Keratinocyte (primary cell): ENCODE measurements at regions not wholly inside any gene's neighbourhood (a gene's known extent, or its start where the extent isn't known, plus 50 kb on each side); places are given as distances from the start of the nearest gene placed in this dataset.

ENCODE experiments used
- DNase-seq: peaks from one replicate; pipeline ENCODE4 v3.0.0-alpha.2; 2011; ENCODE audit warnings: low read depth, missing footprints, low spot score
- FAIRE-seq: peaks from 2 replicates; lab custom pipeline; 2011; peaks lifted over from hg19 to GRCh38; lab: Jason Lieb, UNC
- H2AFZ ChIP-seq: 2 replicates; pipeline ENCODE4 v1.6.0; 2012; ENCODE audit warnings: low read length, control low read depth, inconsistent platforms; ENCODE audit not compliant: control insufficient read depth
- H3K27ac ChIP-seq: 2 replicates; pipeline ENCODE4 v1.5.1; 2011; ENCODE audit warnings: low read length; ENCODE audit not compliant: control insufficient read depth, insufficient read depth
- H3K27me3 ChIP-seq: 3 replicates; pipeline ENCODE4 v1.6.0; 2011; ENCODE audit warnings: low read length; ENCODE audit not compliant: control insufficient read depth, insufficient read depth; ENCODE audit errors: extremely low read depth
- H3K36me3 ChIP-seq, 2 experiments: 2 replicates in 1 of 2; 3 replicates in 1 of 2; pipeline ENCODE4 v1.5.1; 2011; ENCODE audit warnings: low read length in 2 of 2, mild to moderate bottlenecking in 1 of 2; ENCODE audit not compliant: control insufficient read depth in 2 of 2, insufficient read depth in 2 of 2; ENCODE audit errors: extremely low read depth in 1 of 2
- H3K4me1 ChIP-seq: 3 replicates; pipeline ENCODE4 v1.5.1; 2011; ENCODE audit warnings: low read length; ENCODE audit not compliant: control insufficient read depth, insufficient read depth; ENCODE audit errors: extremely low read depth
- H3K4me2 ChIP-seq: 3 replicates; pipeline ENCODE4 v1.6.0; 2011; ENCODE audit warnings: low read depth, low read length; ENCODE audit not compliant: control insufficient read depth, insufficient read depth; ENCODE audit errors: extremely low read depth
- H3K4me3 ChIP-seq, 3 experiments: fragments of 200-600 bp in 1 of 3; sonication (generic) in 1 of 3; 2 replicates in 2 of 3; 3 replicates in 1 of 3; pipeline ENCODE4 v1.5.1; 2011 to 2016; ENCODE audit warnings: low read length in 3 of 3, mild to moderate bottlenecking in 3 of 3, control low read depth in 2 of 3, inconsistent platforms in 1 of 3, low read depth in 1 of 3, mixed read lengths in 1 of 3, mixed run types in 1 of 3, moderate library complexity in 1 of 3; ENCODE audit not compliant: control insufficient read depth in 2 of 3, insufficient read depth in 2 of 3; ENCODE audit errors: extremely low read depth in 1 of 3
- H3K79me2 ChIP-seq: 2 replicates; pipeline ENCODE4 v1.6.0; 2012; ENCODE audit warnings: low read length; ENCODE audit not compliant: control insufficient read depth, insufficient read depth
- H3K9ac ChIP-seq: 3 replicates; pipeline ENCODE4 v1.6.0; 2011; ENCODE audit warnings: low read length; ENCODE audit not compliant: control insufficient read depth, insufficient read depth; ENCODE audit errors: extremely low read depth
- H3K9me1 ChIP-seq: 3 replicates; pipeline ENCODE4 v1.6.0; 2011; ENCODE audit warnings: low read length; ENCODE audit not compliant: control insufficient read depth, insufficient read depth; ENCODE audit errors: extremely low read depth
- H3K9me3 ChIP-seq: 2 replicates; pipeline ENCODE4 v1.5.1; 2012; ENCODE audit warnings: low read depth, low read length; ENCODE audit not compliant: control insufficient read depth
- H4K20me1 ChIP-seq: 3 replicates; pipeline ENCODE4 v1.6.0; 2011; ENCODE audit warnings: low read length; ENCODE audit not compliant: control insufficient read depth, insufficient read depth; ENCODE audit errors: extremely low read depth
- EZH2 ChIP-seq: IDR thresholded peaks from one replicate; pipeline ENCODE4 v1.6.1; 2012; ENCODE audit warnings: inconsistent platforms, mild to moderate bottlenecking, low read length, moderate library complexity
- dilution Hi-C: fragments of 300-500 bp; cut with MboI; formaldehyde crosslinking; loops from one replicate; pipeline ENCODE4 v1.7.0; 2020; ENCODE audit warnings: low sequenced_read_pairs; ENCODE audit not compliant: extremely low pct_ligation_motif_present
- TF ChIP-seq, protein P1 (sequence below), 3 experiments: IDR thresholded peaks in 1 of 3; conservative IDR thresholded peaks in 1 of 3; optimal IDR thresholded peaks in 1 of 3; 2 replicates in 2 of 3; 3 replicates in 1 of 3; pipeline versions ENCODE3 to v1.5.1; 2011; ENCODE audit warnings: low read length in 3 of 3, mild to moderate bottlenecking in 3 of 3, moderate library complexity in 2 of 3, control low read depth in 1 of 3, inconsistent platforms in 1 of 3; ENCODE audit not compliant: insufficient read depth in 2 of 3; ENCODE audit errors: extremely low read depth in 1 of 3

- Histone ChIP-seq H3K36me3 (no peaks in the 10 kb centered on the region), H3K4me3 (no peak overlapping the region), H3K9me3 (no peaks in the 10 kb centered on the region), H2AFZ (no peak overlapping the region), H3K79me2 (no peaks in the 10 kb centered on the region), H3K4me1 (no peaks in the 10 kb centered on the region), H4K20me1 (no peaks in the 10 kb centered on the region), H3K27ac (no peak overlapping the region), H3K9me1 (no peaks in the 10 kb centered on the region), H3K4me2 (no peak overlapping the region), H3K27me3 (no peaks in the 10 kb centered on the region), H3K9ac (no peak overlapping the region)
- FAIRE-seq, result no peak
- dilution Hi-C loops, result no loop called here
- TF ChIP-seq, protein P1, sequence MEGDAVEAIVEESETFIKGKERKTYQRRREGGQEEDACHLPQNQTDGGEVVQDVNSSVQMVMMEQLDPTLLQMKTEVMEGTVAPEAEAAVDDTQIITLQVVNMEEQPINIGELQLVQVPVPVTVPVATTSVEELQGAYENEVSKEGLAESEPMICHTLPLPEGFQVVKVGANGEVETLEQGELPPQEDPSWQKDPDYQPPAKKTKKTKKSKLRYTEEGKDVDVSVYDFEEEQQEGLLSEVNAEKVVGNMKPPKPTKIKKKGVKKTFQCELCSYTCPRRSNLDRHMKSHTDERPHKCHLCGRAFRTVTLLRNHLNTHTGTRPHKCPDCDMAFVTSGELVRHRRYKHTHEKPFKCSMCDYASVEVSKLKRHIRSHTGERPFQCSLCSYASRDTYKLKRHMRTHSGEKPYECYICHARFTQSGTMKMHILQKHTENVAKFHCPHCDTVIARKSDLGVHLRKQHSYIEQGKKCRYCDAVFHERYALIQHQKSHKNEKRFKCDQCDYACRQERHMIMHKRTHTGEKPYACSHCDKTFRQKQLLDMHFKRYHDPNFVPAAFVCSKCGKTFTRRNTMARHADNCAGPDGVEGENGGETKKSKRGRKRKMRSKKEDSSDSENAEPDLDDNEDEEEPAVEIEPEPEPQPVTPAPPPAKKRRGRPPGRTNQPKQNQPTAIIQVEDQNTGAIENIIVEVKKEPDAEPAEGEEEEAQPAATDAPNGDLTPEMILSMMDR (optimal IDR thresholded peaks at IDR 0.05 in 1 of 3, IDR thresholded peaks at IDR 0.05 in 1 of 3, conservative IDR thresholded peaks at IDR 0.05 in 1 of 3; ENCODE audit: extremely low read depth in 1 of 3, insufficient read depth in 2 of 3, low read length in 3 of 3), result no peak
- no peak for TF ChIP-seq EZH2
- DNase-seq, result no peak
Measured at GRCh38 chr6:165770397-165771082, 107.5 kb upstream of the PDE10A start.

DNA sequence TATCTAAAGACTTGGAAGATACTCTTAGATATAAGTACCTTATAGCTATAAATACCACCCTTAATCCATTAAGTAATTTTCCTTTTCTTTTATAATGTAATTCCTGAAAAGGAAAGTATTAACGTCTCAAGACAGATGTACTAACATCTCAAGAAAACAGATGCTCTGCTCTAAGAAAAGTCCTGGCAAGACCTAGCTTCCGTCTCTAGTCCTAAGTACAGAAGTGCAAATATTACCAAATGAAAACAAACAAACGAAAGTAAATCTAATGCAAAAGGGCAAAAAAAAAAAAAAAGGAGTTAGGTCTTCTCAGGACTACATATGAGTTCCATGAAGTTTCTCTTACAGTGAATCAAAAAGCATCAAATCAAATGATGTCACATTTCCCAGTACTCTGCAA, 106.8 kb upstream of the PDE10A start:
- H3K9me1 ChIP-seq, result no peaks in the 10 kb centered on the region
- no peak overlapping the region for H3K9ac ChIP-seq
- H3K36me3 ChIP-seq, result no peaks in the 10 kb centered on the region
- H3K4me2 ChIP-seq, result no peak overlapping the region
- H3K9me3 ChIP-seq, result no peaks in the 10 kb centered on the region
- no peak overlapping the region for H2AFZ ChIP-seq
- DNase-seq, result no peak
- FAIRE-seq, result no peak
- H4K20me1 ChIP-seq, result no peaks in the 10 kb centered on the region
- no peak overlapping the region for H3K27ac ChIP-seq
- no peak overlapping the region for H3K4me3 ChIP-seq
- dilution Hi-C loops, result no loop called here
- H3K27me3 ChIP-seq, result no peaks in the 10 kb centered on the region
- no peaks in the 10 kb centered on the region for H3K79me2 ChIP-seq
- H3K4me1 ChIP-seq, result no peaks in the 10 kb centered on the region
- TF ChIP-seq, protein P1 (optimal IDR thresholded peaks at IDR 0.05 in 1 of 3, IDR thresholded peaks at IDR 0.05 in 1 of 3, conservative IDR thresholded peaks at IDR 0.05 in 1 of 3; ENCODE audit: extremely low read depth in 1 of 3, insufficient read depth in 2 of 3, low read length in 3 of 3), result no peak
- no peak for TF ChIP-seq EZH2
